ENCODE measurements at regions not wholly inside any gene's neighbourhood (a gene's known extent, or its start where the extent isn't known, plus 50 kb on each side); places are given as distances from the start of the nearest gene placed in this dataset.
"Not testable (repeated sequence)": the region's sequence is repeated elsewhere in the genome, so short reads cannot be mapped to it uniquely, and the experiment has no call there.

- Mint-ChIP-seq H3K36me3 (no peaks in the 10 kb centered on the region), H3K4me3 (no peak overlapping the region), H3K9me3 (no peaks in the 10 kb centered on the region), H3K27me3 (ENCODE audit: low read depth) (peaks cover 12% of the 10 kb centered on the region), H3K4me1 (no peaks in the 10 kb centered on the region), H3K27ac (no peak overlapping the region)
- no peak for DNase-seq (ENCODE audit: low spot score in 2 of 2, unreplicated experiment in 2 of 2)
- TF ChIP-seq, protein P1, sequence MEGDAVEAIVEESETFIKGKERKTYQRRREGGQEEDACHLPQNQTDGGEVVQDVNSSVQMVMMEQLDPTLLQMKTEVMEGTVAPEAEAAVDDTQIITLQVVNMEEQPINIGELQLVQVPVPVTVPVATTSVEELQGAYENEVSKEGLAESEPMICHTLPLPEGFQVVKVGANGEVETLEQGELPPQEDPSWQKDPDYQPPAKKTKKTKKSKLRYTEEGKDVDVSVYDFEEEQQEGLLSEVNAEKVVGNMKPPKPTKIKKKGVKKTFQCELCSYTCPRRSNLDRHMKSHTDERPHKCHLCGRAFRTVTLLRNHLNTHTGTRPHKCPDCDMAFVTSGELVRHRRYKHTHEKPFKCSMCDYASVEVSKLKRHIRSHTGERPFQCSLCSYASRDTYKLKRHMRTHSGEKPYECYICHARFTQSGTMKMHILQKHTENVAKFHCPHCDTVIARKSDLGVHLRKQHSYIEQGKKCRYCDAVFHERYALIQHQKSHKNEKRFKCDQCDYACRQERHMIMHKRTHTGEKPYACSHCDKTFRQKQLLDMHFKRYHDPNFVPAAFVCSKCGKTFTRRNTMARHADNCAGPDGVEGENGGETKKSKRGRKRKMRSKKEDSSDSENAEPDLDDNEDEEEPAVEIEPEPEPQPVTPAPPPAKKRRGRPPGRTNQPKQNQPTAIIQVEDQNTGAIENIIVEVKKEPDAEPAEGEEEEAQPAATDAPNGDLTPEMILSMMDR (IDR thresholded peaks at IDR 0.05; ENCODE audit: unreplicated experiment): no peak
Observed at GRCh38 chr2:2899826-2900225, 477.8 kb downstream of the EIPR1 start.

DNA sequence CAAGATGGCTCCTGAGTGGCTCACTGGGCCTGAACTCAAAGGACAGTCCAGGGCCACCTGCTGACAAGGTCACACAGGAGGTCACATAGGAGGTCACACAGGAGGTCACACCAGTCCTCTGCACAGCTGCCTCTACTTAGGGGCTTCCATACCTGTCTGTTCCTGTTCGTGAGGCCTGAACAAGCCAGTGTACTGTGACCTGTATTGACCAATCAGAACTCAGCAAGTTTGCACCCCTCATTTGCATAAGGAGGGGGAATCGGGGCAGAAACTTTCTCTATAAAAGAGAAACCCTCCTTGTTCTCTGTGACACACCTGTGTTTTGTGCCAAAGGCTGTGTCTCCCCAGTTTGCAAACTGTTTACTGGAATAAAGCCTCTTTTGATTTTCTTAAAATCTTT, 478.9 kb downstream of the EIPR1 start:
- no peak for DNase-seq (ENCODE audit: low spot score in 2 of 2, unreplicated experiment in 2 of 2)
- Mint-ChIP-seq H3K27me3 (ENCODE audit: low read depth) (peaks cover 10% of the 10 kb centered on the region), H3K36me3 (no peaks in the 10 kb centered on the region), H3K9me3 (no peaks in the 10 kb centered on the region), H3K27ac (no peak overlapping the region), H3K4me3 (no peak overlapping the region), H3K4me1 (no peaks in the 10 kb centered on the region)
- TF ChIP-seq, protein P1 (IDR thresholded peaks at IDR 0.05; ENCODE audit: unreplicated experiment): no peak

DNA sequence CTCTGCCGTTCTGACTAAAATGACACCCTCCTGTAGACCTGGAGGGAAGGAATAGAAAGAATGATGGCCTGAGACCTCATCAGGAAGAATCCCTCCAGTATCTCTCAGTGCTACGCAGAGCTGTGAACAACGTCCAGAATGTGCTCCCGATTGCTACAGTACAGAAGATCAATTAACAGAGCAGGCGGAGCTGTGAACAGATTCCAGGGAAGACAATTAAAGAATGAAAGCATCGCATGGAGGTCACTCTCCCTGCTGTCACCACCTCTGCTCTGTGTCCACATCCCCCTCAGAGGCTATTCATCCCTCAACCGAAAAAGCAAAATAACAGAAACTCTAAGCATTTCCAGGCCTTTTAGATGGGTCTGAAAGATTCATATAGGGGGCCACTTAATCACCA, 481.0 kb downstream of the EIPR1 start:
- Mint-ChIP-seq H3K9me3 (no peaks in the 10 kb centered on the region), H3K4me3 (no peak overlapping the region), H3K27ac (no peak overlapping the region), H3K27me3 (ENCODE audit: low read depth) (no peaks in the 10 kb centered on the region), H3K36me3 (no peaks in the 10 kb centered on the region), H3K4me1 (no peaks in the 10 kb centered on the region)
- TF ChIP-seq, protein P1 (IDR thresholded peaks at IDR 0.05; ENCODE audit: unreplicated experiment): no peak
- no peak for DNase-seq (ENCODE audit: low spot score in 2 of 2, unreplicated experiment in 2 of 2)

DNA sequence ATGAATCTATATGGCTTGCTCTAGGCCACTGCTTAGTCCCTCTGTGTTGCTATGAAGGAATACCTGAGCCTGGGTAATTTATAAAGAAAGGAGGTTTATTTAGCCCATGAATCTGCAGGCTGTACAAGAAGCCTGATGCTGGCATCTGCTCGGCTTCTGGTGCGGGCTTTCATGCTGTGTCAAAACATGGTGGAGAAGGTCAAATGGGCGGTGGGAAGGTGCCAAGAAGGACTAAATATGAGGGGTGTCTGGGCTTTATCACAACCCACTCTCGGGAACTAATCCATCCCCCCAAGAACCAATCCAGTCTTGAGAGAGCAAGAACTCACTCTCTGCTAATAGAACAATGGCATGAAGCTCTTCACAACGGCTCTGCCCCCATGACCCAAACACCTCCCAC, 481.6 kb downstream of the EIPR1 start:
- H3K4me1 Mint-ChIP-seq: no peaks in the 10 kb centered on the region
- no peaks in the 10 kb centered on the region for H3K9me3 Mint-ChIP-seq
- no peak overlapping the region for H3K4me3 Mint-ChIP-seq
- DNase-seq (ENCODE audit: low spot score in 2 of 2, unreplicated experiment in 2 of 2): no peak
- no peaks in the 10 kb centered on the region for H3K27me3 Mint-ChIP-seq (ENCODE audit: low read depth)
- no peaks in the 10 kb centered on the region for H3K36me3 Mint-ChIP-seq
- H3K27ac Mint-ChIP-seq: no peak overlapping the region
- TF ChIP-seq, protein P1 (IDR thresholded peaks at IDR 0.05; ENCODE audit: unreplicated experiment): no peak

DNA sequence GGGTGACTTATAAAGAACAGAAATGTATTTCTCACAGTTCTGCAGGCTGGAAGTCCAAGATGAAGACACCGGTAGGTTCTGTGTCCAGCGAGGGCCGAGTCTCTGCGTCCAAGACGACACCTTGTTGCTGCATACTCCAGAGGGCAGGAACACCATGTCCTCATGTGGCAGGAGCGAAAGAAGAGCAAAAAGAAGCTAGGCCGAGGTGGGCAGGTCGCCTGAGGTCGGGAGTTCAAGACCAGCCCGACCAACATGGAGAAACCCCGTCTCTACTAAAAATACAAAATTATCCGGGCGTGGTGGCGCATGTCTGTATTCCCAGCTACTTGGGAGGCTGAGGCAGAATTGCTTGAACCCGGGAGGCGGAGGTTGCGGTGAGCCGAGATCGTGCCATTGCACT, 483.6 kb downstream of the EIPR1 start:
- H3K36me3 Mint-ChIP-seq; H3K4me3 Mint-ChIP-seq; H3K9me3 Mint-ChIP-seq; H3K27ac Mint-ChIP-seq; DNase-seq (ENCODE audit: low spot score in 2 of 2, unreplicated experiment in 2 of 2); H3K27me3 Mint-ChIP-seq (ENCODE audit: low read depth); H3K4me1 Mint-ChIP-seq: not testable (repeated sequence)

DNA sequence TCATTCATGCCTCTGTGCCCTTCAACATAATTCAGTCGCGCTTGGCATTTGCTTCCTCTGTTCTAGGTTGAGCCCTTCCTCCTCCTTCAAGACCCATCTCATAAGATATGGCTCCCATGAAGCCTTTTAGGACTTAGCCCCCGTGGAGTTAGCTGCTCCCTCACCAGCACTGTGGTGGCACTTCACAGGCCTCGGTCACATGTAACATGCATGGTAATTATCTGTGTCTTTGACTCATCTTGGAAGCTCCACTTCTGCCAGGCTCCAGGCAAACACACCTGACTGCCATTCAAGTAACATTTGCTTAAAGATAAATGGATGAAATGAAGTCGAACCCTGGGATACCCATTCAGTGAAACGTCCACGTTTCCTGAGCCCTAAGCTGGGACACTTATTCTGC, 484.7 kb downstream of the EIPR1 start:
- DNase-seq (ENCODE audit: low spot score in 2 of 2, unreplicated experiment in 2 of 2): no peak
- H3K9me3 Mint-ChIP-seq: no peaks in the 10 kb centered on the region
- no peak overlapping the region for H3K4me3 Mint-ChIP-seq
- TF ChIP-seq, protein P1 (IDR thresholded peaks at IDR 0.05; ENCODE audit: unreplicated experiment): no peak
- H3K27me3 Mint-ChIP-seq (ENCODE audit: low read depth): peaks cover 12% of the 10 kb centered on the region
- no peak overlapping the region for H3K27ac Mint-ChIP-seq
- no peaks in the 10 kb centered on the region for H3K36me3 Mint-ChIP-seq
- H3K4me1 Mint-ChIP-seq: no peaks in the 10 kb centered on the region

Data from mesothelial cell of epicardium (in vitro differentiated cells).